ENCODE measurements at regions not wholly inside any gene's neighbourhood (a gene's known extent, or its start where the extent isn't known, plus 50 kb on each side); places are given as distances from the start of the nearest gene placed in this dataset.

DNA sequence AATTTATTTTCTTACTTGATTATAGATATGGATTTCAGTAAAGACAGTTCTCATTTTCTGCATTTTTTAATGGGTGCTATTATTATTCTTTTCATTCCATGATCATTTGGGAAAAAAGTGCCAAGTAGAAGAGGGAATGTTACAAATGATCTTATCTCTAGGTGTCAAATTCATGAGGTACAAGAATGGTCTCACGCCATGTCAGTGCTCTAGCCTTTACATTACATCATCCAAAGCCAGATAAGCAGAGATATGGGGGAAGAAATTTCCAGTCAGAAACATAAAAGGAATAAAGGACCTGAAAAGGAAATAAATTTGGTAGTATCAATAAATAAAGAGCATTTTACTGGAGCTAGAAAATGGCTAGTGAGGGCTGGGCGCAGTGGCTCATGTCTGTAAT lies 1544.2 kb upstream of the CDH6 start:
- Histone ChIP-seq H3K4ac (replicated peaks; ENCODE audit: insufficient read length, low read depth, low read length) (no peak overlapping the region), H4K5ac (ENCODE audit: insufficient read length, low read depth, low read length) (no peak overlapping the region), H3K9ac (replicated peaks in 1 of 4; ENCODE audit: extremely low read depth in 1 of 4, low read depth in 3 of 4, low read length in 3 of 4) (no peak overlapping the region), H3K23me2 (ENCODE audit: low read depth, low read length) (no peaks in the 10 kb centered on the region), H2BK12ac (ENCODE audit: low read depth, low read length) (no peak overlapping the region), H3K79me2 (ENCODE audit: control insufficient read depth in 1 of 2, insufficient read depth in 2 of 2, low read length in 2 of 2) (no peaks in the 10 kb centered on the region), H2AK5ac (ENCODE audit: low read depth, low read length) (no peak overlapping the region), H3K27ac (ENCODE audit: low read depth, low read length) (no peak overlapping the region), H4K8ac (ENCODE audit: extremely low read depth, insufficient read depth, low read length) (no peak overlapping the region), H3K56ac (replicated peaks; ENCODE audit: insufficient read length, low read depth, low read length) (no peak overlapping the region), H4K20me1 (replicated peaks in 1 of 2; ENCODE audit: control insufficient read depth in 1 of 2, insufficient read depth in 2 of 2, low read length in 2 of 2) (no peaks in the 10 kb centered on the region), H3K79me1 (ENCODE audit: low read depth, low read length) (no peaks in the 10 kb centered on the region), H2BK120ac (replicated peaks; ENCODE audit: low read depth, low read length) (no peak overlapping the region), H4K91ac (replicated peaks; ENCODE audit: insufficient read length, low read length) (no peak overlapping the region), H2AFZ (ENCODE audit: low read length) (no peak overlapping the region), H3K18ac (ENCODE audit: extremely low read depth, low read length) (no peak overlapping the region), H2BK20ac (ENCODE audit: low read length) (no peak overlapping the region), H3K4me2 (ENCODE audit: insufficient read depth in 1 of 2, low read depth in 2 of 2, low read length in 2 of 2) (no peak overlapping the region), H3K36me3 (ENCODE audit: control insufficient read depth in 2 of 4, insufficient read depth in 4 of 4, low read length in 3 of 4) (no peaks in the 10 kb centered on the region), H2BK15ac (ENCODE audit: low read length) (no peak overlapping the region), H3K4me3 (ENCODE audit: extremely low read depth in 1 of 4, insufficient read depth in 2 of 4, low read depth in 3 of 4, low read length in 4 of 4) (no peak overlapping the region), H2BK5ac (ENCODE audit: low read depth, low read length) (no peak overlapping the region), H3K27me3 (replicated peaks in 1 of 4; ENCODE audit: control insufficient read depth in 3 of 4, extremely low read depth in 1 of 4, insufficient read depth in 3 of 4, low read length in 3 of 4) (no peaks in the 10 kb centered on the region), H3K9me3 (ENCODE audit: insufficient read depth in 2 of 2, low read depth in 1 of 2, low read length in 1 of 2) (0 out of 4 replicates have a peak, but pooled peaks cover 0 to 2% of the 10 kb centered on the region in 2 experiments), H3K14ac (ENCODE audit: insufficient read length) (no peak overlapping the region), H3K4me1 (replicated peaks in 1 of 4; ENCODE audit: control insufficient read depth in 3 of 4, insufficient read depth in 4 of 4, low read length in 3 of 4) (no peaks in the 10 kb centered on the region), H3K23ac (ENCODE audit: insufficient read length) (no peak overlapping the region)
- ChIA-PET POLR2A (ENCODE audit: partially characterized antibody) (no interaction called here), CTCF (ENCODE audit: partially characterized antibody) (interaction anchor here (0.8 kb wide), 1 partner anchor 13 kb away, joined by 3 read pairs; no protein-coding TSS in a partner anchor)
- no peak for DNase-seq (ENCODE audit: low read depth in 1 of 2, low spot score in 2 of 2)
- 100% methylated on average over 2 of the region's 2 CpGs; no CpG with 5 or more reads in 1 of the 2 experiments for WGBS, 2 experiments (ENCODE audit: extremely low coverage in 1 of 2, insufficient coverage in 1 of 2, insufficient read length in 1 of 2, insufficient replicate concordance in 2 of 2, low coverage in 1 of 2, low lambda C conversion rate in 2 of 2, missing lambda C conversion rate in 1 of 2)
- FAIRE-seq: no peak
- TF ChIP-seq, protein P1, sequence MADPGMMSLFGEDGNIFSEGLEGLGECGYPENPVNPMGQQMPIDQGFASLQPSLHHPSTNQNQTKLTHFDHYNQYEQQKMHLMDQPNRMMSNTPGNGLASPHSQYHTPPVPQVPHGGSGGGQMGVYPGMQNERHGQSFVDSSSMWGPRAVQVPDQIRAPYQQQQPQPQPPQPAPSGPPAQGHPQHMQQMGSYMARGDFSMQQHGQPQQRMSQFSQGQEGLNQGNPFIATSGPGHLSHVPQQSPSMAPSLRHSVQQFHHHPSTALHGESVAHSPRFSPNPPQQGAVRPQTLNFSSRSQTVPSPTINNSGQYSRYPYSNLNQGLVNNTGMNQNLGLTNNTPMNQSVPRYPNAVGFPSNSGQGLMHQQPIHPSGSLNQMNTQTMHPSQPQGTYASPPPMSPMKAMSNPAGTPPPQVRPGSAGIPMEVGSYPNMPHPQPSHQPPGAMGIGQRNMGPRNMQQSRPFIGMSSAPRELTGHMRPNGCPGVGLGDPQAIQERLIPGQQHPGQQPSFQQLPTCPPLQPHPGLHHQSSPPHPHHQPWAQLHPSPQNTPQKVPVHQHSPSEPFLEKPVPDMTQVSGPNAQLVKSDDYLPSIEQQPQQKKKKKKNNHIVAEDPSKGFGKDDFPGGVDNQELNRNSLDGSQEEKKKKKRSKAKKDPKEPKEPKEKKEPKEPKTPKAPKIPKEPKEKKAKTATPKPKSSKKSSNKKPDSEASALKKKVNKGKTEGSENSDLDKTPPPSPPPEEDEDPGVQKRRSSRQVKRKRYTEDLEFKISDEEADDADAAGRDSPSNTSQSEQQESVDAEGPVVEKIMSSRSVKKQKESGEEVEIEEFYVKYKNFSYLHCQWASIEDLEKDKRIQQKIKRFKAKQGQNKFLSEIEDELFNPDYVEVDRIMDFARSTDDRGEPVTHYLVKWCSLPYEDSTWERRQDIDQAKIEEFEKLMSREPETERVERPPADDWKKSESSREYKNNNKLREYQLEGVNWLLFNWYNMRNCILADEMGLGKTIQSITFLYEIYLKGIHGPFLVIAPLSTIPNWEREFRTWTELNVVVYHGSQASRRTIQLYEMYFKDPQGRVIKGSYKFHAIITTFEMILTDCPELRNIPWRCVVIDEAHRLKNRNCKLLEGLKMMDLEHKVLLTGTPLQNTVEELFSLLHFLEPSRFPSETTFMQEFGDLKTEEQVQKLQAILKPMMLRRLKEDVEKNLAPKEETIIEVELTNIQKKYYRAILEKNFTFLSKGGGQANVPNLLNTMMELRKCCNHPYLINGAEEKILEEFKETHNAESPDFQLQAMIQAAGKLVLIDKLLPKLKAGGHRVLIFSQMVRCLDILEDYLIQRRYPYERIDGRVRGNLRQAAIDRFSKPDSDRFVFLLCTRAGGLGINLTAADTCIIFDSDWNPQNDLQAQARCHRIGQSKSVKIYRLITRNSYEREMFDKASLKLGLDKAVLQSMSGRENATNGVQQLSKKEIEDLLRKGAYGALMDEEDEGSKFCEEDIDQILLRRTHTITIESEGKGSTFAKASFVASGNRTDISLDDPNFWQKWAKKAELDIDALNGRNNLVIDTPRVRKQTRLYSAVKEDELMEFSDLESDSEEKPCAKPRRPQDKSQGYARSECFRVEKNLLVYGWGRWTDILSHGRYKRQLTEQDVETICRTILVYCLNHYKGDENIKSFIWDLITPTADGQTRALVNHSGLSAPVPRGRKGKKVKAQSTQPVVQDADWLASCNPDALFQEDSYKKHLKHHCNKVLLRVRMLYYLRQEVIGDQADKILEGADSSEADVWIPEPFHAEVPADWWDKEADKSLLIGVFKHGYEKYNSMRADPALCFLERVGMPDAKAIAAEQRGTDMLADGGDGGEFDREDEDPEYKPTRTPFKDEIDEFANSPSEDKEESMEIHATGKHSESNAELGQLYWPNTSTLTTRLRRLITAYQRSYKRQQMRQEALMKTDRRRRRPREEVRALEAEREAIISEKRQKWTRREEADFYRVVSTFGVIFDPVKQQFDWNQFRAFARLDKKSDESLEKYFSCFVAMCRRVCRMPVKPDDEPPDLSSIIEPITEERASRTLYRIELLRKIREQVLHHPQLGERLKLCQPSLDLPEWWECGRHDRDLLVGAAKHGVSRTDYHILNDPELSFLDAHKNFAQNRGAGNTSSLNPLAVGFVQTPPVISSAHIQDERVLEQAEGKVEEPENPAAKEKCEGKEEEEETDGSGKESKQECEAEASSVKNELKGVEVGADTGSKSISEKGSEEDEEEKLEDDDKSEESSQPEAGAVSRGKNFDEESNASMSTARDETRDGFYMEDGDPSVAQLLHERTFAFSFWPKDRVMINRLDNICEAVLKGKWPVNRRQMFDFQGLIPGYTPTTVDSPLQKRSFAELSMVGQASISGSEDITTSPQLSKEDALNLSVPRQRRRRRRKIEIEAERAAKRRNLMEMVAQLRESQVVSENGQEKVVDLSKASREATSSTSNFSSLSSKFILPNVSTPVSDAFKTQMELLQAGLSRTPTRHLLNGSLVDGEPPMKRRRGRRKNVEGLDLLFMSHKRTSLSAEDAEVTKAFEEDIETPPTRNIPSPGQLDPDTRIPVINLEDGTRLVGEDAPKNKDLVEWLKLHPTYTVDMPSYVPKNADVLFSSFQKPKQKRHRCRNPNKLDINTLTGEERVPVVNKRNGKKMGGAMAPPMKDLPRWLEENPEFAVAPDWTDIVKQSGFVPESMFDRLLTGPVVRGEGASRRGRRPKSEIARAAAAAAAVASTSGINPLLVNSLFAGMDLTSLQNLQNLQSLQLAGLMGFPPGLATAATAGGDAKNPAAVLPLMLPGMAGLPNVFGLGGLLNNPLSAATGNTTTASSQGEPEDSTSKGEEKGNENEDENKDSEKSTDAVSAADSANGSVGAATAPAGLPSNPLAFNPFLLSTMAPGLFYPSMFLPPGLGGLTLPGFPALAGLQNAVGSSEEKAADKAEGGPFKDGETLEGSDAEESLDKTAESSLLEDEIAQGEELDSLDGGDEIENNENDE (IDR thresholded peaks at IDR 0.05; ENCODE audit: insufficient replicate concordance, low read length): no peak

Measured in H1 (cell line).